ENCODE measurements at regions not wholly inside any gene's neighbourhood (a gene's known extent, or its start where the extent isn't known, plus 50 kb on each side); places are given as distances from the start of the nearest gene placed in this dataset.

GRCh38 chr7:41334071-41334862 is 368.6 kb downstream of the INHBA start:
- no peak for DNase-seq

DNA sequence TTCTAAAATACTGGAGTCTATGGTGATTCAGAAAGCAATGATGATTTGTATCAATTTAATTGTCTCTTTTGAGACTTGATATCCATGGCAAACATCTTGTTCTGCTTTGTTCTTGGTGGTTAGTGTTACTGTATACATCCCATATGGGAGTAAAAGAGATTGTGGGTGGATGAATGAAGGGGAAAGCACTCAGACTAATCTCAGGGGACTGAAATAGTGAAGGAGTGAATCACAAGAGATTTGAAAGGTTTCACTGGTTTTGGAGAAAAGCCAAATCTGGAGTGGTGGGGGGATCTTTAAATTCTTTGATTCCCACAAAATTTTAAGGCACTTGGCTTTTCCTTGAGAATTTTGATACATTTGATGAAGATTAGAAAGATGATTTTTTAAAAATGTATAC is 369.4 kb downstream of the INHBA start:
- peak; percentile 20 for DNase-seq

- no peak for DNase-seq
Measured at GRCh38 chr7:41331194-41331593, 371.7 kb downstream of the INHBA start.

DNA sequence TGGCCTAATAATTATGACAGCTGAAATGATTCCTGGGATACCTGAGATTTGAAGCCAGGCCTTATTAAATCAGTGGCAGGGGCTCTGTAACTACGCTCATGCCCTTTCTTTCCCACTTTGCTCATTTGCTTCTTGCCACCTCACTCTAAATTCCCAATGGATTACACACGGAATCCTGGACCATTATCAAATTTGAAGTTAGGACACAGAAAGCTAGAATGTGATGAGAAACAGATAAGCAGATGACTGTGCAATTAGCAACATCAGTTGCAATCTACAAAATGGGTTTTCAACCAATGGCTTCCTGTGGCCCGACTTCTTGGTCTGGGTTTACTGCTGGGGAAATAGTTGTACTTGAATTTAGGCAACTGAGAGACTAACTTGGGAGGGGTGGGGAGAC is 374.3 kb downstream of the INHBA start:
- DNase-seq = no peak

DNA sequence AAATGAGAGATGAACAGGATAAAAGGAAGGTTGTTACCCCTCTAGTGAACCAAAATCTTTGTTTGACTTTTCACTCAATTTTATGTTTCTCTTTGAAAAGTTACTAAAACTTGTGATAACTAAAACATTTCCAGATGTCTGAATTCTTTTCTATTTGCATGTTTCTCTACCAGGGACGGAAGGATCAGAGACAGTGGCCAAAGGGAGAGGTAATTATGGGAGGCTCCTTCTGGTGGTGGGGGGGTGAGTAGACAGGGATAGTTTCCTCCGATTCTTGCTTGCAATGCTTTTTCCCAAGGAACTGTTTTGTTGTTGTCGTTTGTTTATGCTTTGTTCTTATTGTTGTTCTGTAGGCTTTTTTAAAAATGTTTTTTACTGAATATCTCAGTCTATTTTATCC is 374.8 kb downstream of the INHBA start:
- DNase-seq = no peak

GRCh38 chr7:41326616-41327015 is 376.3 kb downstream of the INHBA start:
- no peak for DNase-seq

DNA sequence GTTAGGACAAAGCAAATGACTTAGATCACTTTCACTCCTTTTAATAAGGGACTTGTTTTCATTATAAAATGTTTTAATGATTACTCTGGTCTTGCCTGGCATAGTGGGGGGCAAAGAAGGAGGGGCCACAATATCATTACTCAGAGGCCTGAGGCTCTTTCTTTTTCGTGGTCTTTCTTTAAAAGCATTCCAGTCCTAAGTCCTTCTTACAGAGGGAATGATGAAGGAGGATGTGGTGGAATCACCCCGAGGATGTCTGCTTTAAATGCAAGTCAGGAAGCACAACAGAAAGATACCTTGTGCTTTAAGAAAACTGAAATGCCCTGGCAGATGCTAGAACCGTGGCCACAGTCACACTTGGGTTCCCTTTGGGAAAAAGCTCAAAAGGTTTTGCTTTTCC is 379.1 kb downstream of the INHBA start:
- DNase-seq = no peak

GRCh38 chr7:41319581-41319980 is 383.3 kb downstream of the INHBA start:
- no peak for DNase-seq

GRCh38 chr7:41316410-41316809 is 386.5 kb downstream of the INHBA start:
- DNase-seq = no peak

DNA sequence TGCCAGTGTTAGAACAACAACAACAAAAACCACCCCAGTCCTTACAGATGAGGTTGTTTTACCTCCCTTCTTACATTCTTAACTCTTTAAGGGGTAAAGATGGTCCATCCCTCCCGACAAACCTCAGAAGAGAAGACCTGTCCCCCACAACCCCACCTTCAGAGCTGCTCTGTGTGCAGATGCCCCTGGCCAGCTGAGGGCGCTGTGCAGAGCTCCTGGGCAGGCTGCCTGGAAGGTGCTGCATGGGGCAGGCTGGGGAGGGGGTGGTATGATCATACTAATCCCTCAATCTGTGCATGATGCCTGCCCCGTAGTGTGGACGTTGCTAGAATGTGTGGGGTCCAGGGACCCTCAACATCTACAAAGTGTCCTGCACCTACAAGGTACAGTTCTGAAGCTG is 387.1 kb downstream of the INHBA start:
- DNase-seq = no peak

DNA sequence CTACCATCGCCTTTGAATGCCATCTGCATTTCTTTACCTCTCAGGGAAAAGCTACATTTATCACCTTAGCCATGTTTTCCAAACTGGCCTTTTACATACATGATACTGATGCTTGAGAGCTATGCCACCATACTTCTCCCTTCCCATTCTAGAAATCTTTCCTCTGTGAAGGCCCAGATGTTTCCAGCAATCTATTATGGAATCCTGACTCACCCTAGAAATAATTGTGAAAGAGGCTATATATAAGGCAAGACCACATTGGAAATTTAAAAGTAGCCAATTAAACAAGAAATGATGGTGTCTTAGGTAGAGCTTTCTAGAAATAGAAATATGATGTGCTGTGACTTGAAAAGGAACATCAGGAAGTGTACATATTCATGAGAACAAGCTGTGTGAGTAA is 389.7 kb downstream of the INHBA start:
- no peak for DNase-seq

DNA sequence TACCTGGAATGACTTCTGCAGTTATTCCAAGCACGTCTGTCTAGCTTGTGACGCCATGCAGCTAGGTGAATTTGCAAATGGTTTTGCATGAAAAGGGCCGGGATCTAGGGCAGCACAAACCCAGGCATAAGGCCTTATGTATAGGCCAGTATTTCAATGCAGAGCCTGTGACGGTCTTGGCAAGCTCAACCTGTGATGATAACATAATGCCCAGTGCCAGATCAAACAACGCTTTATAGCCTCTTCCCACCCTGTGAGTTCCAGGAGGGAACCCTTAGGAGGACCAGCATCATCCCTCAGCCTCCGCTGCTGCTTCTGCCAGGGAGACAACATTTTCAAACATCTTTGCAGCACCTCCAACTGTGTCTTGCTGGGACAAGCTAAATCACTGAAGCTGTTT is 390.7 kb downstream of the INHBA start:
- no peak for DNase-seq

DNA sequence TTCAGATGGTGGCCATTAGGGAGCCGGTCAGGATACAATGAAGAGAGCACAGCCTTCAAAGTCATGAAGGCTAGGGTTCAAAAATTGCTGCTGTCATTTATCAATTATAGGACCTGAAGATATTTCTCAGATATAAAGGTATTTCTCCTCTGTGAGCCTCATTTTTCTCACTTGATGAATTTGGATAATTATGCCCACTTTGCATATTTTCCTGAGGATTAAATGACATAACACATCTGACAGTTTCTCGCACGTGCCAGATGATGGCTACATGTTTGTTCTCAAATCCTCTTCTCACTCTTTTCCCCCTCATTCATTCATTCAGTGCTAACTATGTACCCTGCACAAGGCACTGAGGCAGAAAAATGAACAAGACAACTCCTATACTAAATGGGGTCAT is 391.6 kb downstream of the INHBA start:
- no peak for DNase-seq

DNA sequence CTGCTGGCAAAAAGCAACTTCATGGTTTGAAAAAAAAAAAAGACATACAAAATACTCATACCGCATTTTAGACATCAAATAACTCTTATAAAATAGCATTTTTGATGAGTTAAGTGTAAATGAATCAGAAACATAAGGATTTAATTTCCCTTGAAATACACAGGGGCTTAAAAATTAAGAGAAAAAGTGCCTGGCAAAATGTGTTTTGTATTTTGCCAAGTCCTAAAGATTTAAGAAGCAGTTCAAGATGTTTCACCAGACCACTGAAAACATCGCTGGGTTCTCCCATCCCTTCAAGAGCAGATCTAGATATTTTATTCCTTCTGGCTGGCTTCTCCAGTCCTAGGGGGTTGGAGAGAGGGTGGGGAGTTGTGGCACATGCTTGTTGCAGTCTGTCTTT is 396.4 kb downstream of the INHBA start:
- no peak for DNase-seq

GRCh38 chr7:41305001-41305400 is 397.9 kb downstream of the INHBA start:
- no peak for DNase-seq

- DNase-seq = no peak
Measured at GRCh38 chr7:41303709-41304108, 399.2 kb downstream of the INHBA start.

DNA sequence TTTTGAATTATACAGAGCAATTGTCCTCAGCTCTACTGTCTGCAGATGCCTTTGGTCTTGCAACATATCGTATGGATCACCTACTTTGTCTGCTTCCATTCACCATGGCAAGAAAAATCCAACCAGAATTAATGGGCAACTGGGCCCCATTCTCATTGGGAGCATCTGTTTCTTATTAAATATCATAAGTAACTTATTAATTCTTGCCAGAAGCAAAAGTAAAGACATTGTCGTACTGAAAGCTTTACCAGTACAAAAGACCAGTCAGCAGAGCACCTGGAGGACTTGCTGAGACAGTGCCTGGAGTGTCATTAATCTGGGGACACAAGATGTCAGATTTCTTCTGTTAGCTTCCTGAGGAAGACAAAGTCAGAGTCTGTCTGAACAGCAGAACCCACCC is 404.5 kb downstream of the INHBA start:
- DNase-seq = no peak

DNA sequence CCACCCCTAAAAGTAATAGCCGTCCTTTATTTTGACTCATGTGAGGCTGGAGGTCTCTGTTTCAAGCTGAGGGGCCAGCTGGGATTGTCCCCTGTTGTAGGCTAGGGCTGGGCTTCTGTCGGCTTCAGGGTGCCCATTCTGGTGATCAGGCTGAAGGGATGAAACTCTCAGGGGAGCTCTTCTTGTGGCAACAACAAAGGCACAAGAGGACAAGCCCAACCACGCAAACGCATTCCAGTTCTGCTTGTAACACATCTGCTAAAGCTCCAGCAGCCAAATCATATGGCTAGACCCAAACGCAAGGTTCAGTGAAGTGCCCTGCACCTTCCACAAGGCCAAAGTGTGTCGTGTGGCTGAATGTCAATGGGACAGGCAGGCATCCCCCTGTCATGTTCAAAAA is 405.7 kb downstream of the INHBA start:
- no peak for DNase-seq

GRCh38 chr7:41295455-41295815 is 407.5 kb downstream of the INHBA start:
- DNase-seq = no peak

DNA sequence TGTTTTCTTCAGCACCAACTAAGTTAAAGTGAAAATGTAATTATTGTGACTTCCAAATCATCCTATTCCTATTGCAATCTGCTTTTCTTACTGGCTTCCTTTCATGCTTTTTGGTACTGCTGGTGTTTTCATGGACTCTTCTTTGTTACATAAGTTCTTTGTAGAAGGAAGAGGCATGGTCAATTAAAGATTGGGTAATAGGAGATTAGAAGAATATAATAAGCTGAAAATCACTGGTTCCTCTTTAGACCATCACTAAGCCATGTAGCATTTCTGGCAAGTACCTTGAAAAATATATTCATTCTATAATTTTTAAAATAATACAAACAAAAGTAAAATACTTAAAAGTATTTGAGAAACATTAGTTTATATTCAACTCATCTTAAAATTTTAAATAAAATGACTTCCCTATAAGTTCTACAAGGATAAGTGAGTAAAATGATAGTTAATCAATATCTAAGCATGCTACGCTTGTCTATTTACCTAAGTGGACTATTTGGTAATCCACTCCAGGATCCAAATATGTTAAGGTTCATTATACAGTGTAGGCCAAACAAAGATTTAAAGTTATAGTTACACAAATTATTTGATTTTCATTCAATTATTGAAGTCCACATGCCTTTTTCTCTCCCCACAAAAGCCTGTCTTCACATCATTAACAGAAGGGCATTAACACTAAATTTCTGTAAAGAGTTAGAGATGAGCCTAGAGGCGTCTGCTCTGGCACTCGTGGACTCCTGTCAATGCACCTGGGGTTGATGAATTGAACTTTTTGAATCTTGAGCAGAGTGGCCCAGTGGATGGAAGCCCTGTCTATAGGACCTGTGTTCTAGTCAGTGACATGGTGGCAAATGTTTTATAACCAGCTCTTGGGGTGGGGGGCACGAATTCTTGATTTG is 408.1 kb downstream of the INHBA start:
- no peak for DNase-seq

- DNase-seq = no peak
Measured at GRCh38 chr7:41292487-41292886, 410.4 kb downstream of the INHBA start.

GRCh38 chr7:41287559-41288335 is 415.1 kb downstream of the INHBA start:
- DNase-seq = no peak

DNA sequence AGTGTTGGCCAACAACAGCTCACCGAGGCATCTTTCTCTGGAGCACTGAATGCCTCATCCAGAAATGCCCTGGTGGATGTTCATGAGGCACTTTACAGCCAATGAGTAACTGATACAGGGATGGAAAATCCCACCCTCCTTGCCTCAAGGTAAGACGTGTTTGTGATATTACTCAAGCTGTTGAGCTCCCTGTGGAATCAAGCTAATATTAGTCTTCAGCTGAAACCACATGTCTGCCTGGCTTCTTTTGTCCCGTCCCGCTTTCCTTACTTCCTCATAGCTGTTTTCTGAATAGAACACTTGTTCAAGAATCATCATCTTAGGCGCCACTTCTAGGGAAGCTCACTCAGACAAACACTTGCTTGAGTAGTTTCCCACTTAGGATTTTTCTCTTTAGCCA is 422.4 kb downstream of the INHBA start:
- DNase-seq = no peak

DNA sequence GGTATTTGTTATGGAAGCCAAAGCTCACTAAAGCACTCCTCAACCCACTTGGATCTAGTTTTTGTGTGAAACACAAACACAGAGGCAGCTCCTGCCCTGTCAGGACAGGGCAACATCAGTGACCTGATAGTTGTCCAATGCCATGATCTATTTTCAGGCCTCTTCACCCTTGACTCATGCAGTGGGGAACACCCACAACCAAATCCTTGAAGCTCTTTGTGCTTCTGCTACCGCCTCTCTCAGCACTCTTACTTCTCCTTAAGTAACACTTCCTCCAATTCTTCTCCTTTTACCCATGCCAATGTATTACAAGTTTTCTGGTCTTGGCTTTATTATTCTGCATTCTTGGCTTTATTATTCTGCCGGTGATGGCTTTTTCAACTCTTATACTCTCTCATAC is 425.3 kb downstream of the INHBA start:
- DNase-seq = no peak

All from kidney glomerular epithelial cell (primary cell).